CD4-positive, alpha-beta memory T cell (primary cell): ENCODE measurements at regions not wholly inside any gene's neighbourhood (a gene's known extent, or its start where the extent isn't known, plus 50 kb on each side); places are given as distances from the start of the nearest gene placed in this dataset.

Experiments used
- CTCF ChIA-PET: fragments of 350-600 bp; sonication (Branson Sonifier 250); formaldehyde crosslinking; loops from one replicate; lab custom pipeline; 2021; ENCODE audit warnings: inconsistent platforms; ENCODE audit not compliant: partially characterized antibody; lab: Charles Lee
- POLR2A ChIA-PET: fragments of 350-600 bp; sonication (Branson Sonifier 250); formaldehyde crosslinking; loops from one replicate; lab custom pipeline; 2021; ENCODE audit not compliant: partially characterized antibody; lab: Charles Lee
- DNase-seq, 5 donors: peaks; one replicate each; pipeline versions ENCODE4 v3.0.0 to v3.0.0-alpha.2; 2020 to 2022; ENCODE audit warnings: mixed read lengths in 1 of 5
- H3K27ac ChIP-seq: one replicate; pipeline ENCODE4 v1.7.0; 2013; ENCODE audit warnings: low read depth, low read length
- H3K27me3 ChIP-seq: 2 replicates; pipeline ENCODE4 v1.7.0; 2013; ENCODE audit warnings: mild to moderate bottlenecking, low read length, moderate library complexity; ENCODE audit not compliant: insufficient read depth
- H3K36me3 ChIP-seq: 2 replicates; pipeline ENCODE4 v1.7.0; 2013; ENCODE audit warnings: mild to moderate bottlenecking, low read length, moderate library complexity; ENCODE audit not compliant: insufficient read depth
- H3K4me1 ChIP-seq: 2 replicates; pipeline ENCODE4 v1.7.0; 2013; ENCODE audit warnings: mild to moderate bottlenecking, low read length, moderate library complexity; ENCODE audit not compliant: insufficient read depth
- H3K4me3 ChIP-seq, 2 donors: one replicate each; pipeline ENCODE4 v1.7.0; 2013; ENCODE audit warnings: low read length in 2 of 2, mild to moderate bottlenecking in 1 of 2
- H3K9me3 ChIP-seq, 2 donors: one replicate each; pipeline ENCODE4 v1.7.0; 2013; ENCODE audit warnings: low read length in 2 of 2, control low read depth in 1 of 2; ENCODE audit not compliant: control insufficient read depth in 1 of 2
- H3K27ac Mint-ChIP-seq, 7 donors: one replicate each; pipeline ENCODE4 v1.8.0; 2020 to 2021; ENCODE audit warnings: mixed read lengths in 7 of 7, mild to moderate bottlenecking in 6 of 7, inconsistent platforms in 3 of 7, moderate library complexity in 3 of 7
- H3K27me3 Mint-ChIP-seq, 2 donors: one replicate each; pipeline ENCODE4 v1.8.0; 2020 to 2021; ENCODE audit warnings: mixed read lengths in 2 of 2
- H3K36me3 Mint-ChIP-seq, 2 donors: one replicate each; pipeline ENCODE4 v1.8.0; 2020 to 2021; ENCODE audit warnings: mixed read lengths in 2 of 2, inconsistent platforms in 1 of 2, mild to moderate bottlenecking in 1 of 2
- H3K4me1 Mint-ChIP-seq, 4 donors: one replicate each; pipeline ENCODE4 v1.8.0; 2020 to 2021; ENCODE audit warnings: mixed read lengths in 4 of 4, mild to moderate bottlenecking in 1 of 4
- H3K4me3 Mint-ChIP-seq, 8 donors: one replicate each; pipeline ENCODE4 v1.8.0; 2020 to 2021; ENCODE audit warnings: mixed read lengths in 8 of 8, mild to moderate bottlenecking in 7 of 8, moderate library complexity in 6 of 8, inconsistent platforms in 3 of 8
- H3K9me3 Mint-ChIP-seq, 8 donors: one replicate each; pipeline ENCODE4 v1.8.0; 2020 to 2021; ENCODE audit warnings: mixed read lengths in 8 of 8, mild to moderate bottlenecking in 5 of 8, inconsistent platforms in 3 of 8, moderate library complexity in 1 of 8
- intact Hi-C: fragments of 100-400 bp; cut with micrococcal nuclease; formaldehyde crosslinking; loops from one replicate; pipeline ENCODE4 v1.15.1; 2023

GRCh38 chr14:43418324-43418723 is 1088.8 kb downstream of the FSCB start:
- Histone ChIP-seq H3K9me3 (peaks cover 0 to 4% of the 10 kb centered on the region in 2 donors), H3K4me3 (no peak overlapping the region), H3K27me3 (no peaks in the 10 kb centered on the region), H3K4me1 (no peaks in the 10 kb centered on the region), H3K36me3 (no peaks in the 10 kb centered on the region), H3K27ac (no peak overlapping the region)
- Mint-ChIP-seq H3K27me3 (no peaks in the 10 kb centered on the region), H3K4me1 (no peaks in the 10 kb centered on the region), H3K4me3 (no peak overlapping the region), H3K27ac (no peak overlapping the region), H3K9me3 (peaks cover 0 to 27% (median 13%) of the 10 kb centered on the region in 8 donors), H3K36me3 (no peaks in the 10 kb centered on the region)
- no peak for DNase-seq
- POLR2A ChIA-PET: no interaction called here
- intact Hi-C loops: no loop called here
- CTCF ChIA-PET: no interaction called here

- intact Hi-C loops: no loop called here
- no peak overlapping the region for H3K27ac Mint-ChIP-seq
- no peaks in the 10 kb centered on the region for H3K36me3 Mint-ChIP-seq
- H3K9me3 ChIP-seq: peaks cover 0 to 4% of the 10 kb centered on the region in 2 donors
- ChIA-PET CTCF (no interaction called here), POLR2A (no interaction called here)
- H3K36me3 ChIP-seq: no peaks in the 10 kb centered on the region
- H3K4me1 Mint-ChIP-seq: no peaks in the 10 kb centered on the region
- no peak for DNase-seq
- no peak overlapping the region for H3K4me3 Mint-ChIP-seq
- no peaks in the 10 kb centered on the region for H3K27me3 ChIP-seq
- no peaks in the 10 kb centered on the region for H3K4me1 ChIP-seq
- no peaks in the 10 kb centered on the region for H3K27me3 Mint-ChIP-seq
- H3K9me3 Mint-ChIP-seq: peaks cover 0 to 11% (median under 1%) of the 10 kb centered on the region in 8 donors
- H3K27ac ChIP-seq: no peak overlapping the region
- no peak overlapping the region for H3K4me3 ChIP-seq
These were observed 1094.0 kb downstream of the FSCB start for GRCh38 chr14:43413084-43413483.

GRCh38 chr14:43411841-43412240 is 1095.2 kb downstream of the FSCB start:
- ChIA-PET CTCF (interaction anchor here (0.7 kb wide), 1 partner anchor 9 kb away, joined by 3 read pairs; no protein-coding TSS in a partner anchor), POLR2A (no interaction called here)
- H3K36me3 ChIP-seq: no peaks in the 10 kb centered on the region
- no peaks in the 10 kb centered on the region for H3K27me3 ChIP-seq
- intact Hi-C loops: no loop called here
- no peaks in the 10 kb centered on the region for H3K36me3 Mint-ChIP-seq
- no peaks in the 10 kb centered on the region for H3K4me1 ChIP-seq
- H3K9me3 Mint-ChIP-seq: peaks cover 0 to 7% (median under 1%) of the 10 kb centered on the region in 8 donors
- no peak overlapping the region for H3K27ac ChIP-seq
- H3K4me1 Mint-ChIP-seq: no peaks in the 10 kb centered on the region
- H3K27ac Mint-ChIP-seq: no peak overlapping the region
- no peak overlapping the region for H3K4me3 Mint-ChIP-seq
- no peak overlapping the region for H3K4me3 ChIP-seq
- DNase-seq: no peak
- H3K27me3 Mint-ChIP-seq: no peaks in the 10 kb centered on the region
- peaks cover 0 to under 1% of the 10 kb centered on the region in 2 donors for H3K9me3 ChIP-seq

DNA sequence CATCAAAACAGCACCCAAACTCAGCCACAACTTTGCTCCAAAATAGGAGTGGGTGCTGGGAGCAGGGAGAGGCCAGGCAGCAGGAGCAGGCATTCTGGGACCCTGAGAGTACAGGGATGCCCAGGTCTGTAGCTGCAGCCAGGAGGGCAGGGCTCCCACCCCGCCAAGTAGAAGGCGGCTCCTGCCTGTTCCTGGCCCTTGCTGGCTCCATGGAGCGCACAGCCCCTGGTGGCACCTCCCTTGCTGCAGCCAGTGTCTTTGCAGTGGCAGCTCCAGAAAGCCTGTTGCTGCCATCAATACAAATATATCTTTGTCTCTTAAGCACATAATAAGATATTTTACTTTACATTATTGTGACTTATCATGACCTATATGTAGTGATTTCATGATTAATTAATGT is 1096.5 kb downstream of the FSCB start:
- Histone ChIP-seq H3K27me3 (no peaks in the 10 kb centered on the region), H3K9me3 (no peaks in the 10 kb centered on the region), H3K27ac (no peak overlapping the region), H3K36me3 (no peaks in the 10 kb centered on the region), H3K4me3 (no peak overlapping the region), H3K4me1 (no peaks in the 10 kb centered on the region)
- Mint-ChIP-seq H3K27me3 (no peaks in the 10 kb centered on the region), H3K4me3 (no peak overlapping the region), H3K4me1 (no peaks in the 10 kb centered on the region), H3K9me3 (peaks cover 0 to 2% (median 0%) of the 10 kb centered on the region in 8 donors), H3K27ac (no peak overlapping the region), H3K36me3 (no peaks in the 10 kb centered on the region)
- ChIA-PET CTCF (no interaction called here), POLR2A (no interaction called here)
- intact Hi-C loops: no loop called here
- no peak for DNase-seq

DNA sequence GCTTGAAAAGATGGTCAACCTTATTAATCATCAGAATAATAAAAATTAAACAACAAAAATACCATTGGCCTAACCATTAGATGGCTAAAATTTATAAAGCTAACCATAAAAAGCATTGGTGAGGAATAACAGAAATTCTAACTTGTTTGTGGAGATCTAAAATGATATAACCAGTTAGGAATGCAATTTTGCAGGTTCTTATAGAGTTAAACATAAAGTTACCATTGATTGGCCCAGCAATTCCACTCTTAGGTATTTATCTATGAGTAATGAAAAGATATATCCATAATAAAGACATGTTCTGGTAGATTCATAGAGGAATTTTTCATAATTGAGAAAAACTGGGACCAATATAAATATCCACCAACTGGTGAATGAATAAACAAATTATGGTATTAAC is 1098.6 kb downstream of the FSCB start:
- Mint-ChIP-seq H3K4me3 (no peak overlapping the region), H3K4me1 (no peaks in the 10 kb centered on the region), H3K27me3 (no peaks in the 10 kb centered on the region), H3K27ac (no peak overlapping the region), H3K9me3 (peaks cover 0 to 10% (median 2%) of the 10 kb centered on the region in 8 donors), H3K36me3 (no peaks in the 10 kb centered on the region)
- intact Hi-C loops: no loop called here
- DNase-seq: no peak
- no peaks in the 10 kb centered on the region for H3K36me3 ChIP-seq
- POLR2A ChIA-PET: no interaction called here
- H3K4me1 ChIP-seq: no peaks in the 10 kb centered on the region
- no peak overlapping the region for H3K27ac ChIP-seq
- no peaks in the 10 kb centered on the region for H3K27me3 ChIP-seq
- CTCF ChIA-PET: no interaction called here
- no peaks in the 10 kb centered on the region for H3K9me3 ChIP-seq
- no peak overlapping the region for H3K4me3 ChIP-seq

- H3K9me3 Mint-ChIP-seq: peaks cover 0 to 10% (median 1%) of the 10 kb centered on the region in 8 donors
- no peak overlapping the region for H3K27ac ChIP-seq
- CTCF ChIA-PET: no interaction called here
- H3K4me1 ChIP-seq: no peaks in the 10 kb centered on the region
- no peak overlapping the region for H3K4me3 Mint-ChIP-seq
- H3K27me3 Mint-ChIP-seq: no peaks in the 10 kb centered on the region
- no peak overlapping the region for H3K4me3 ChIP-seq
- POLR2A ChIA-PET: no interaction called here
- H3K36me3 ChIP-seq: no peaks in the 10 kb centered on the region
- no peaks in the 10 kb centered on the region for H3K9me3 ChIP-seq
- H3K36me3 Mint-ChIP-seq: no peaks in the 10 kb centered on the region
- DNase-seq: no peak
- intact Hi-C loops: no loop called here
- H3K27ac Mint-ChIP-seq: no peak overlapping the region
- no peaks in the 10 kb centered on the region for H3K27me3 ChIP-seq
- no peaks in the 10 kb centered on the region for H3K4me1 Mint-ChIP-seq
These were observed 1099.4 kb downstream of the FSCB start for GRCh38 chr14:43407706-43408105.

GRCh38 chr14:43406931-43407330 is 1100.2 kb downstream of the FSCB start:
- H3K27me3 ChIP-seq: no peaks in the 10 kb centered on the region
- intact Hi-C loops: no loop called here
- H3K9me3 Mint-ChIP-seq: peaks cover 0 to 10% (median 1%) of the 10 kb centered on the region in 8 donors
- no peak for DNase-seq
- no peaks in the 10 kb centered on the region for H3K36me3 Mint-ChIP-seq
- ChIA-PET CTCF (no interaction called here), POLR2A (no interaction called here)
- H3K27me3 Mint-ChIP-seq: no peaks in the 10 kb centered on the region
- H3K27ac Mint-ChIP-seq: no peak overlapping the region
- no peak overlapping the region for H3K4me3 ChIP-seq
- no peak overlapping the region for H3K27ac ChIP-seq
- no peaks in the 10 kb centered on the region for H3K36me3 ChIP-seq
- no peaks in the 10 kb centered on the region for H3K4me1 Mint-ChIP-seq
- no peaks in the 10 kb centered on the region for H3K9me3 ChIP-seq
- H3K4me1 ChIP-seq: no peaks in the 10 kb centered on the region
- no peak overlapping the region for H3K4me3 Mint-ChIP-seq

GRCh38 chr14:43399289-43399688 is 1107.8 kb downstream of the FSCB start:
- Histone ChIP-seq H3K27me3 (no peaks in the 10 kb centered on the region), H3K9me3 (no peaks in the 10 kb centered on the region), H3K4me3 (no peak overlapping the region), H3K4me1 (no peaks in the 10 kb centered on the region), H3K27ac (no peak overlapping the region), H3K36me3 (no peaks in the 10 kb centered on the region)
- no peak overlapping the region for H3K4me3 Mint-ChIP-seq
- no peak for DNase-seq
- H3K4me1 Mint-ChIP-seq: no peaks in the 10 kb centered on the region
- POLR2A ChIA-PET: no interaction called here
- H3K27me3 Mint-ChIP-seq: no peaks in the 10 kb centered on the region
- peaks cover 0 to 5% (median 2%) of the 10 kb centered on the region in 8 donors for H3K9me3 Mint-ChIP-seq
- CTCF ChIA-PET: no interaction called here
- intact Hi-C loops: no loop called here
- H3K36me3 Mint-ChIP-seq: no peaks in the 10 kb centered on the region
- H3K27ac Mint-ChIP-seq: no peak overlapping the region
